GM18502 (cell line): ENCODE measurements at regions not wholly inside any gene's neighbourhood (a gene's known extent, or its start where the extent isn't known, plus 50 kb on each side); places are given as distances from the start of the nearest gene placed in this dataset.

Experiments used
- ATAC-seq: cut with Tn5 transposase; IDR thresholded peaks from one replicate; pipeline ENCODE4 v1.9.1; 2021; ENCODE audit warnings: mild to moderate bottlenecking; ENCODE audit not compliant: unreplicated experiment, poor library complexity

DNA sequence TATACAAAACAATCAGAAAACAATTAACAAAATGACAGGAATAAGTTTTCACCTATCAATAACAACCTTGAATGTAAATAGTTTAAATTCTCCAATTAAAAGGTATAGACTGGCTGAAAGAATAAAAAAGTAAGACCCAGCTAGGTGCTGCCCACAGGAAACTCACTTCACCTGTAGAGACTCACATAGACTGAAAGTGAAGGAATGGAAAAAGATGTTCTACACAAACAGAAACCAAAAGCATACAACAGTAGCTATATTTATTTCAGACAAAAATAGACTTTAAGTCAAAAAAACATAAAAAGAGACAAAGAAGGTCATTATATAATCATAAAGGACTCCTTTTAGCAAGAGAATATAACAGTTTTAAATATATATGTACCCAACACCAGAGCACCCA, 152.4 kb upstream of the PWP1 start:
- peak; percentile 73 for ATAC-seq

DNA sequence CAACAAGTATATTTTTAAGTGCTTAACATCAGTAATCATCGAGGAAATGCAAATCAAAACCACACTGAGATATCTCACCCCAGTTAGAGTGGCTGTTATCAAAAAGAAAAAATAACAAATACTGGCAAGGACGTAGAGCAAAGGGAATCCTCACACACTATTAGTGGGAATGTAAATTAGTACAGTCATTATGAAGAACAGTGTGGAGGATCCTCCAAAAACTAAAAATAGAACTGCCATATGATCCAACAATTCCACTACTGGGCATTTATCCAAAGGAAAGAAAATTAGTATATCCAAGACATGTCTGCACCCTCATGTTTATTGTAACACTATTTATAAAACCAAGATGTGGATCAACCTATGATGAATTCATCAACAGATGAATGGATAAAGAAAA, 149.0 kb upstream of the PWP1 start:
- ATAC-seq, result no peak

DNA sequence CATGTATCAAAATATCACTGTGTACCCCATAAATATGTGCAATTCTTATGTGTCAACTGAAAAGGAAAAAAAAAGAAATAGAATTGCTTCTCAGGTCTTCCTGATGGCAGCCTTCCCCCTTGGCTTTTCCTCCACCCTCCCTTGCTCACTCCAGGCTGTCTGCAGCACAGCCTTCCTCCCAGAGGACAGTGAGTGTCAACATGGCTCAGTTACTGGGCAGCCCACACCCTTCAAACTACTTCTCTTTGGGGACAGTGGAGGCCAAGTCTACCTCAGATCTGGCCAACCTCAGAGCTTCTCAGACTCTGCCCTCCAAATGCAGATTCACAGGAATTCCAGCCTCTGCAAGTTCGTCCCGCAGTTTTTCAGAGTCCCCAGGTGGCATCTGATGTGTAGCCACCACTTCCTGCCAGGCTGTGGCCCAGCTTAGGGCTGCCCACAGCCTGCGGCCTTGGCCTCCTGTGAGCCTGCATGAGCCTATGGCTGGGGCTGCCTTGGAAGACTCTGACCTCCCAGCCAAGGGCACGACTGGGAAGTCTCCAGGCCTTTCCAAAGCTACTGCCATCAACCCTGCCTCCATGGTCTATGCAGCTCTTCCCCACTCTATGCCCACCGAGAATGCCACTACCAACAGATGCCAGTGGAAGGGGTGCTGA, 148.0 kb upstream of the PWP1 start:
- no peak for ATAC-seq

DNA sequence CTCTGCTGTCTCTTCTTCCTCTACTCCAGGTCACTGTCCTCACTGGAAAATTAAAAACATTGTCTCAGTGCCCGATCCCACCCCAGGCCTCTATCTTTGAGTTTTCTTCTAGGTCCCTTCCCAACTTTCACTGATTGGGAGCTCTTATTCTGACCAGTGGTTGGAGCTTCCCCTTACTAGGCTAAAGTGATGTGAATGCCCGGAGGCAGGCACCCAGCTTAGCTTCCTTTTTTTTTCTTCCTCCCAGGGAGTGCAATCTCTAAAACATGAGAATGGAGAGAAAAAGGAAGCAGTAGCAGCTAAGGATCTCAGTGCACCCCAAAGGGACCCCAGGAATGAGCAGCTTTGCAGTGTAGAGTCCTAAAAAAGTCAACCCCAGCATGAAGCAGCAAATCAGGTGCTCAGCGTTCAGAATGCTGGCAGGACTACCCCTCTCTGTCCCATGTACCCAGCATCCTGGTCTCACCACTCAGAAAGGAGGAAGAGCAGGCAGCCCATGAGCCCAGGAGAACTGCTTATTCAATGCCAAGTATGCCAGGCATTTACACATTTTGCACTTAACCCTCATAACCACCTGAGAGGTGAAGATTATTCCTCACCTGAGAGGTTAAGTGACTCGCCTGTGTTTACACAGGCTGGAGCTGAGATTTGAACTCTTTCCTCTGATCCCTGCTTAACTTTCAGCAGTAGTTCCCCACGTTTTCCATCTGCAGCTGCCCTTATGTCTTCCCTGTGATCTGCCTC, 146.2 kb upstream of the PWP1 start:
- no peak for ATAC-seq

DNA sequence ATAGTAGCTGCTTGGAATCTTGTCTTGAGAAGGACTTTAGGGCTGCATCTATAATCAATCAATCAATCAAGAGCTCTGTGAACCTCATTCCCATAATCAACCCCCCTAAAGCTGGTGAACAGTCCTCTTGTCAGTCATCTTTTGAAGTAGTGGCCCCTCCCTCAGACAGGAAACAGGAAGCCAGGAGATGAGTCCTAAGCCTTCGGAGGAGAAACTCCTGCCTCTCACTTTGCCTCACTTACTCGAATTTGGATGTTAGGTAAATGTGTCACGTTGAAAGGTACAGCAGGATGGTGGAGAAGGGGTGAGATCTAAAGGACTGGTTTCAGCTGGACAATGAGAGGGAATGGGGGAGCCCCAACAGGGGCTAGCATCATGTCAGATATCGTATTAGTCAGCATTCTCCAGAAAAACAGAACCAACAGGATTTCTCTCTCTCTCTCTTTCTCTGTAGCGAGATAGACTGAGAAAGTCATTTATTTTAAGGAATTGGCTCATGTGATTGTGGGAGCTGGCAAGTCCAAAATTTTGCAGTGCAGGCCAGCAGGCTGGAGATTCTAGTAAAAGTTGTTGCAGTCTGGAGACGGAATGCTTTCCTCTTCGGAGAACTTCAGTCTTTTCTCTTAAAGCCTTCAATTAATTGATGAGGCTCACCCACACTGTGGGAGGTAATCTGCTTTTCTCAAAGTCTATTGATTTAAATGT, 144.4 kb upstream of the PWP1 start:
- no peak for ATAC-seq

DNA sequence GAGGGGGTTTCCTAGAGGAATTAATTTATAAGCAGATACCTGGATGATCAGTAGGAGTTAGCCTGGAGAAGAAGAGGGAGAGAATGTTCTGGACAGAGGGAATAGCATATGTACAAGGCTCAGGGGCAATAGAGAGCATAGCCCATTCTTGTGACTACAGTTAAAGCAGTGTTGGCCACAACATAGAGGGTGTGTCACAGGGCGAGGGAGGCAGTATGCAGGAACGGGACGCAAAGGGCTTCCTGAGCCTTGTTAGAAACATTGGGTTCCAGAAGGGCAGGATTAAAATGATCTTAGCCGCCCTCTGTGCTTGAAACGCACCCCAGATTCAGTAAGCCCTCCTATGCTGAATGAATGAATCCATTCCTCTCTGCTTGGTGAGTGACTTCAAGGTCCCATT, 142.2 kb upstream of the PWP1 start:
- ATAC-seq, result no peak

DNA sequence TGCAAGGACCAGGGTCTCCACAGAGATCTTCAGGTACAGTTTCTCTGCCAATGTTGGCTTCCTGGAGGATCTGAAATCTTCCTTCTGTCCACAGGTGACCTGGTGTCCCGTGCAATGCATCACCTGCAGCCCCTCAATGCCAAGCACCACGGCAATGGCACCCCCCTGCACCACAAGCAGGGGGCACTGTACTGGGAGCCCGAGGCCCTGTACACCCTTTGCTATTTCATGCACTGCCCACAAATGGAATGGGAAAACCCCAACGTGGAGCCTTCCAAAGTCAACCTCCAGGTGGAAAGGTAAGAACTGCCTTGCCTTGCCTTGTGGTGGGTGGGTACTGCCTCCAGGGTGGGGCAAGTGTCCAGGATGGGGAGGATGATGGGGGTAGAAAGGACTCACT, 141.8 kb upstream of the PWP1 start:
- no peak for ATAC-seq

DNA sequence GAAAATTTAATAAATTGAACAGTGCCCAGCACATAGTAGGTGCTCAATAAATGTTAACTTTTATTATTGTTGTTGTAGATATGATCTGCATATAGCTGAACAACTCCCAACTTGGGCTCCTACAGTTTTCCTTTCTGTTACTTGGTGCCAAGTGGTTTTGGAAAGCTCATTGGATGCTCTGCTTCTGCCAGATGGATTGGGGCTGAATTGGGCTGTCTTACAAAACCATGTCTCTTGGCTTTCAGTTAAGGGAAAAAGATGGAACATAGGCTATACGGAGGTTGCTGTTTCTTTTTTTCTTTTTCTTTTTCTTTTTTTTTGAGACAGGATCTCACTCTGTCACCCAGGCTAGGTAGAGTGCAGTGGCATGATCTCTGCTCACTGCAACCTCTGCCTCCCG, 140.7 kb upstream of the PWP1 start:
- no peak for ATAC-seq

DNA sequence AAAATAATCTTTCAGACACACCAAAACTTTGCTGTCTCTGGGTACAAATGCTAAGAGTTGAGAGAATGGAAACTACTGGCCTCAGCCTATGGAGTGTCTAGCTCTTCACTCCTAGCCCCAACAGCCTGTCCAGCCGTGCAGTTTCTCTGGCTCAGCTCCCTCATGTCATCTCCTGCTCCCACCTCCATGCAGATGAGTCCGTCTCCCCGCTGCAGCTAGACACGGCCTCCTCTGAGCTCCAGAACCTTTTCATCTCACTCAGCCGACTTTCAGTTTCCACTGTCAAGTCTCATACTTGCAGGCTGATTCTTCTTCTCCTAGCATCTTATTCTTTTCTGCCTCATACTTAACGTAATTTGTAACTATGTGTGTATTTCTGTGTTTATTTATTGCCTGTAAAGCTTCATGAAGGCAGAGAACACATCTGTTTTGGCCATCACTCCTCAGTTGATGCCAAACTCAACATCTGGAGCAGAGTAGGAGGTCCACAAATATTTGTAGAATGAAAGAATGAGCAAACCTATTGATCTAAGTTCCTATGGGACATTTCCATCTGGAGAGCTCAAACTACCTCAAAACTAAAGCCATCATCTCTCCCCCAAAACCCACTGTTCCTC, 139.8 kb upstream of the PWP1 start:
- no peak for ATAC-seq

DNA sequence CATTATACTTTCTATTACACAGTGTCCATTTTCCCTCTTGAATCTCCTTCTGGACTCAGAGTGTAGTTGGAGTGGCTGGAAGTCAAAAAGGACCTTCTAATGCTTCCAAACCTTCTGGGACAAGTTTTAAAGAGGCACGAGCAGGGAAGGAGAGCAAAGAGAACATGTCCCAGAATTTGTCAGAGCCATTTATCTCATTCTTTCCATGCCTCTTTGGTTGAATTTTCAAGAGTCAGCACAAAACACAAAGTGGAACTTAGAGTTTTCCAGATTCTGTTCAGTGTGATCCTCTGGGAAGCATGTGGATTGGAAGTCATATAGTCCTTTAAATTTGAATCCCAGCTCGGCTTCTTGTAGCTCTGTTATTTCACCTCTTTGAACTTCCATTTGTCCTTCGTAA, 138.2 kb upstream of the PWP1 start:
- ATAC-seq, result no peak

DNA sequence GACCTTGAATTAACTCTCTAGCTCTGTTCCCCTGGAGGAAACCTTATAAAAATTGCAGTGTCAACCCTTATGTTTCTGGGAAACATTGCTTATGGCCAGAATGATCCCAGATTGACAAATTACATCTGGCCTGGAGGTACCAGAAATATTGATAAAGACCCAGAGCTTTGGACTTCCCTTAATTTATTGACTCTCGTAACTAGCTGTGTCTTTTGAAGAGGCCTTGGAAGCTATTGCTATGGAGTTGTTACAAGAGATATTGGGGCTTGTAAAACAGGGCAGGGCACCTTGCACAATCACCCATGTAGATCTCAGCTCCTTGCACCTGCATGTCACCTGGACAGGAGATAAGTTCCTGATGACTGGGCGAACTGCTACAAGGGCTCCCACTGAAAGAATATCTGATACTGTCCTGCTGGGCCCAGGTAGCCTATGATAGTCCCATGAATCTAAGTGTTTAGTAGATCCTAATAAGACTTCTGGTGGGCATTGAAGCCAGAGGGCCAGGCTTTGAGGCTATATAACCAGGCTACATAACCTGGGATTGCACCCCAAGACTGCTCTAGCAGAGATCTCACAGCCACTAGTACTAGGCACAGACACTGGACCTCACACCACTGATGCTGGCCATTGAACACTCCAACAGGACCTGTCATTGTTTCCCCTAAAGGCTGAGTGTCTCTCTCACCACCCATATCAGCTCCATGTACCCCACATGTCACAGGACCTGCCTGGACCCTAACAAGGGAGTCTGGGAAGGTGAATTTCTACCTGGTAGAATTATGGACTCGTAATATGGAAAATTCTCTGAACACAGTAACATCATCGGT, 135.7 kb upstream of the PWP1 start:
- no peak for ATAC-seq

DNA sequence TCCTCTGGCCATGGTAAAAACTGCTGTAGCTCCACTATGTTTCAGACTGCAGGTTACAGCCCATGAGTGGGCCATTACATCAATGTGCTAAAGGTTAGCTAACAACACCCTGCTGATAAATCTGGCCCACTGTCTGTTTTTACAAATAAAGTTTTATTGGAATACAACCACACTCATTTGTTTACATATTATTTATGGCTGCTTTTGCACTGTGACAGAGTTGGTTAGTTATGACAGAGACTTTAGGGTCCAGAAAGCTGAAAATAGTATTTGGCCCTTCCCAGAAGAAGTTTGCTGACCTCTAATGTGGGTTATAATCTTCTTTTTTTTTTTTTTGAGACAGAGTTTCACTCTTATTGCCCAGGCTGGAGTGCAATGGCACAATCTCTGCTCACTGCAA, 134.2 kb upstream of the PWP1 start:
- no peak for ATAC-seq

DNA sequence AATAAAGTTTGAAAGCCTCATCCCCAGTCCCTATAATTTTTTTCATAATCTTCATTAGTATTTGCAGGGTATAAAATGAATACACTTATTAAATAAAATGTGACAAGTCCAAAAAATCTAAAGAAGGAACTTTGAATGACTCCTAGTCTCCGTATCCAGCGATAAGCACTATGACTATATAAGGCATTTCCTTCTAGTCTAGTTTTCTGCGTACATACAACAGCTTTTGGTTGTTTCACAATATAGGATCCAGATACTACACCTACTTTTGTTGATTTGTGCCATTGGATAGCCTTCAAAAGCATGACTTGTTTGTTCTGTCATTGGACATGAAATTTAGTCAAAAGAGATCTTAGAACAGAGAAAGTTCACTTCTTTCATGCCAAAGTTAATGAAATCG, 133.3 kb upstream of the PWP1 start:
- ATAC-seq, result no peak

DNA sequence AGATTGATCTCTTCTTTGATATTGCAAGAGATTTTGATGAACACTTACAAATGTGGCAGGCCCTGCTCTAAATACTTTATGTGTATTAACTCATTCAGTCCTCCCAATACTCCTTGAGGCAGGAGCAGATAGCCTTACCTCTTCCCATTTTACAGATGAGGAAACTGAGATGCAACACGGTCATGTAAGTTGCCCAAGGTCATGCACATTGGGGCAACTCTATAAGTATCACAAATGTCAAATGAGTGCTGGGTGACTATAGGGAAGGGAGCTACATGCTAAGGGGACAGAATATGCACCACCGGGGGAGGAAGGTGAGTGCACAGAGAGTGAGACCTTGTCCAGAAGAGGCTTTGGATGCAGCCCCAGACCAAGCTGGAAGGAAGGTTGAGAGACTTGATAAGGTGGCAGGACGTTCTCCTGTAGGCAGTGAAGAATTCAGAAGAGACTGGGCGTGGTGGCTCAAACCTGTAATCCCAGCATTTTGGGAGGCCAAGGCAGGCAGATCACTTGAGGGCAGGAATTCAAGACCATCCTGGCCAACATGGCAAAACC, 132.3 kb upstream of the PWP1 start:
- ATAC-seq, result no peak

DNA sequence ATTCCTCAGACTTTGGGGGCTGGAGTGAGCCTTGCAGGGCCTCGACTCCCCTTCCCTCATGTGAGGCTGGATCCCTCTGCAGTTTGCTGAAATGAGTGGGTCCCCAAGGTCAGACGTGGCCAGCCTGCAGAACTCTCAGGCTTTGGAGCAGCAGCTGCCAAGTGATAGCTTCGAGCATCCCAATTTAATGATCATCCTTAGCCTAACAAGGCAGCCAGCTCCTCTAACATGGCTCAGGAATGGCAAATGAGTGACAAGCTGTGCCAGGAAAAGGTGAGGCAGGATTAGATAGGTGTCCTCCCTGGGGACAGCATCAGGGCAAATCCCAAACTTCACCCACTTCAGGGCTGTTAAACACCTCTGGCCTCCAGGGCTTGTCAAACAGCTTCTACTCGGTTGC, 130.7 kb upstream of the PWP1 start:
- ATAC-seq, result no peak

DNA sequence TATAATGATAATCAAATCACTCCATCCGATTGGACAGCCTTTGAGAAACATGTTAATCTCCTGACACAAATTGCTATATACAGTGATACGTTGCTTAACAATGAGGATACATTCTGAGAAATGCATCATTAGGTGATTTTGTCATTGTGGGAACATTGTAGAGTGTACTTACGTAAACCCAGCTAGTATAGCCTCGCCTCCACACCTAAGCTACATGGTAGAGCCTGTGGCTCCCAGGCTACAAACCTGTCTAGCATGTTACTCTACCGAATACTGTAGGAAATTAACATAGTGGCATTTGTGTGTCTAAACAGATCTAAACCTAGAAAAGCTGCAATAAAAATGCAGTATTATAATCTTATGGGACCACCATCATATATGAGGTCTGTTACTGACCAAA, 128.6 kb upstream of the PWP1 start:
- ATAC-seq, result no peak

DNA sequence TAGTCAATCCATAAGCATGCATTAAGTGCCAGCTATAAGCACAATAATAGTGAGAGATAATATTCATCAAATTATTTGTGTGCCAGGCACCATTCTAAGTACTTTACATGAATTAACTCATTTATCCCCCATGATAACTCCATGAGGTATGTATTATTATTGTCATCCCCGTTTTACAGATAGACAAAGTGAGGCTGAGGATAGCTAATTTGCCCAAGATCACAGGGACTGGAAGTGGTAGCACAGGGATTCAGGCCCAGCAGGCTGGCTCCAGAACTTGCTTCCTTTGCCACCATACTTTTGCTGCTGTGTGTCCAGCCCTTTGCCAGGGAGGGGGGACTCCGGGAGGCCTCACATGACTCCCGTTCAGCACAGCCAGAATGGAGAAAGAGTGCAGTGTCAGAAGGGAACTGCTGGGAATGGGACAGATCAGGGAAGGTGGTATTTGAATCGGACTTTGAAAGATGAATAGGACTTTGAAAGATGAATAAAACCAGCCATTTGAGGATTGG, 128.0 kb upstream of the PWP1 start:
- ATAC-seq, result no peak

DNA sequence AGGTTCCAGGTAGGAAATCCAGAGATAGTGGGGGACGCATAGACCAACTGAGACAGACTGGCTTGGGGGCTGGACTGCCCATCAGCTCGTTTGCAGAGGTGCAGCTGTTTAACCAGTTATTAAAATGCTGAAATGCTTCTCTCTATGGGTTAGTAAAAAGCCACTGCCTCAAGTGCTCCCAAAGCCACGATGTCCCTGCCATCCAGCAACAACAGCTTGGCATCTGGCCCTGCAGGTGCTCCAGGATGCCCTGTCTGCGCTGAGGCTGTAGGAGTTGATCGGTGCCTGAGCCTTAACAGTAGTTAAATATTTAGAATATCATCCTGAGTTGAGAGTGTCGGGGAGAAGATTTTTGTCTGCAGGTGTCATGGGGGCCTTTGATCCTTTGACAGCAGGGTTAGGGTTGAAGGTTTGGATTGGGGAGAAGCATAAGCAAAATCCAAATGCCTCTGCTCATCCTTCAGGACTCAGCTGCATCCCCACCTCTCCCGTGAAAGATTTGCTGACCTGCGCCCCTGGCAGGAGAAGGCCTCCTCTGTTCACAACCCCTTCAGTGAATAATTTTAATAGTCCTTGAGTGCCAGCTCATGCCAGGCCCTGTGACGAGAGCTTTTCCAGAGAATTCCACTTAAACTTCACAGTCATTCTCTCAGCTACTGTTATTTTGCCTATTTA, 127.3 kb upstream of the PWP1 start:
- ATAC-seq, result no peak

DNA sequence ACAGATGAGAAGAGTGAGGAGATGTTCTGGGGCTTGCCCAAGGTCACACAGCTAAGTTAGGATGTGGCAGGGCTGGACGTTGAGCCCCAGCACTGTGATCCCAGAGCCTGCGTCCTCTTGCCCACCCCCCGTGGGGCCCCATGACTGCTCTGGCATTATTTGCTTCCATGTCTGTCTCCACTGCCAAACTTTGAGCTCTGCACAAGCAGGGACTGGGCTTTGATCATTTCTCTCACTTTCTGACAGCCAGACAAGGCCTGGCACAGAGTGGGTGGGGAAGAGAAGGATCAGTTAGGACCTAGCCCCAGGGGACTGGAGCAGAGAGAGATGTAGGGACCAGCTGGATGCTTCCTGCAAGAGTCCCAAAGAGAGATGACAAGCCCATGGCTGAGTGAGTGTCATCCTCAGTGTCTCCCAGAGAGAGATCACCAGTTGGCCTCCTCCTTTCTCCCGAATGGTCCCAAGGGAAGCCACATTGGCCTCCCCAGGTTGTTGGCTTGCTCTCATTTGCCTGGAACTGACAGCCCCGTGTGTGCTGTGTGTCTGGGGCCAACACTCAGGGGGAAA, 126.7 kb upstream of the PWP1 start:
- no peak for ATAC-seq
